Colon (tissue), 2 donors: ENCODE measurements at regions not wholly inside any gene's neighbourhood (a gene's known extent, or its start where the extent isn't known, plus 50 kb on each side); places are given as distances from the start of the nearest gene placed in this dataset.
"Not testable (repeated sequence)": the region's sequence is repeated elsewhere in the genome, so short reads cannot be mapped to it uniquely, and the experiment has no call there.

Source experiments
- FAIRE-seq: peaks from 2 replicates; lab custom pipeline; 2012; peaks lifted over from hg19 to GRCh38; lab: Jason Lieb, UNC
- donor health status: control.
- donor health status: control.

DNA sequence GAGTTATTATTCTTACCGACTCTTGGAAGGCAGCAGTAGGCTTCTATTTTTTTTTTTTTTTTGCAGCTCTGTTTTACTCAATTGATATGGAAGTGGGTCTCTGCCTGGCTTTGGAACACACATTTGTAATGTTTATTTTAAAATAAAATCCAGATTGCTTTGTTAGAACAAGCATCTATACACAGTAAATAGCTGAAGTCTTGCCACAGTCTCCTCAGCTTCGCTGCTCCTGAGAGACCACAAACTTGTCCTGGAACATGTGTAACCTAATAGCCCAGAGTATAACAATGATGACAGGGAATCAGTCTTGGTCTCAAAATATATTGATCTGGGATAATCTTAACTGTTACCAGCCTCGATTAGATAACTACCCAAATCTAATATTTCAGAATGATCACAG, 299.8 kb upstream of the NOX3 start:
- no peak for FAIRE-seq

- FAIRE-seq, result not testable (repeated sequence)
These were observed 293.1 kb upstream of the NOX3 start for GRCh38 chr6:155748778-155749177.

DNA sequence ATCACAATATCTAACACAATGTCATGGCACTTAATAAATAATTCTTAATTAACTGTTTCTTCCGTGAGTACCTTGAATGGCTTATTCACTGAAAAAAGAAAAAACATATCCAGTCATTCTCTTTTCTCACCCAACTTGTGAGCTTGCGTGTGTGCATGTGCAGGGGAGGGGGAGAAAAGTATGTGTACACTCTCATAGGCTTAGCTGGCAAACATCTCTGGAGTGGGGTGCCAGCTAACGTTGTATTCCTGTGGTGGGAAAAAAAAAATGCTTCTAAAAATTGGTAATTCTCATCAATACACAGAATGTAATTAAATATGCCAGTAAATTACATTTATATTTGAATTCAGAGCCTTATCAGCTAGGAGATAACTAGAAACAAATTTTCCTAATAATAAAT, 291.9 kb upstream of the NOX3 start:
- no peak for FAIRE-seq

- FAIRE-seq, result no peak
These were observed 285.3 kb upstream of the NOX3 start for GRCh38 chr6:155740781-155741399.

GRCh38 chr6:155738602-155739105, 283.0 kb upstream of the NOX3 start:
- no peak for FAIRE-seq

DNA sequence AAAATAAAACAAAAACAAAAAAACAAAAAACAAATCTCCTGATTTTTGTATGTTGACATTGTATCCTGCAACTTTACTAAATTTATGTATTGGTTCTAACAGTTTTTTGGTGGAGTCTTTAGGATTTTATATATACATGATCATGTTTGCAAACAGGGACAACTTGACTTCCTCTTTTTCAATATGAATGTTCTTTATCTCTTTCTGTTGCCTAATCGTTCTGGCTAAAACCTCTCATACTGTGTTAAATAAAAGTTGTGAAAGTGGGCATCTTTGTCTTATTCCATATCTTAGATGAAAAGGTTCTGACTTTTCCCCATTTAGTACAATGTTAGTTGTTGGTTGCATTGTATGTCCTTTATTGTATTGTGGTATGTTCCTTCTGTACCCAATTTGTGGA, 261.7 kb upstream of the NOX3 start:
- no peak for FAIRE-seq

- no peak for FAIRE-seq
These were observed 255.1 kb upstream of the NOX3 start for GRCh38 chr6:155710704-155711103.

GRCh38 chr6:155709262-155709661, 253.6 kb upstream of the NOX3 start:
- FAIRE-seq, result no peak

- FAIRE-seq, result no peak
These were observed 252.5 kb upstream of the NOX3 start for GRCh38 chr6:155708100-155708499.

GRCh38 chr6:155706806-155707205, 251.2 kb upstream of the NOX3 start:
- FAIRE-seq, result peak; percentile 45

DNA sequence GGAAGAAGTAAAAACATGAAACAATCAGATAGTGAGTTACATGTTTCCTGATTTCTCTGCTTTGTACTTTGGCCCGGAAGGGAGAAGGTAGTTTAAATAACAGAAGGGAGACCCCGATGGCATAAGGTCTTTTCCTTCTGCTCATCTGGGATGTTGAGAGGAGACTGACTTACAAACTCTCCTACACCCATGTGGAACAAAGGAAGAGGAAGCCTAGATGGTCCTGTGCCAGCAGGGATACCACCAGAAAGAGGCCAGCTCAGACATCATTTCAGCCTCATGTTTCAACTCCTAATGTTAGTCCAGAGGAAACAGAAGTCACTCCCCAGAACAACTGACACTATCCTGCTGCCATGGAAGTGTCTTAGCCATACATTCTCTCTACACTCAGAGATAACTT, 250.7 kb upstream of the NOX3 start:
- no peak for FAIRE-seq

DNA sequence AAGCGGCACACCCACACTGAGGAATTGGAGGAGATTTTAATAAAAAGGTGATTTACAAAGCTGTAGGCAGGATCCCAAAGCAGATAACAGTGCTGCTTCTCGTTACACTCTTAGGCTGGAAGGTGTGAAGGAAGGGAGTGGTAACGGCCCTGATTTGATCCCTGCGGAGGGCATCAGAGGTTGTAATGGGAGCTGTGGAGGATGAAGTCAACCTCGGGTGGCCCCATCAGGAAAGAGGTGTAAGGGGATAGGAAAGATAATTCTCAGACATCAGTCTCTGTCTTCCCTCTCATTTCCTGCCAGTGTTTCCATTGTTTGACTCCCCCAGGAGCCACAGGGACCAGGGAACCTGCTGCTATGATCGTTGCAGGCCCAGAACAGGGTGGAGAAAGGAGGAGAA, 245.7 kb upstream of the NOX3 start:
- FAIRE-seq, result no peak

DNA sequence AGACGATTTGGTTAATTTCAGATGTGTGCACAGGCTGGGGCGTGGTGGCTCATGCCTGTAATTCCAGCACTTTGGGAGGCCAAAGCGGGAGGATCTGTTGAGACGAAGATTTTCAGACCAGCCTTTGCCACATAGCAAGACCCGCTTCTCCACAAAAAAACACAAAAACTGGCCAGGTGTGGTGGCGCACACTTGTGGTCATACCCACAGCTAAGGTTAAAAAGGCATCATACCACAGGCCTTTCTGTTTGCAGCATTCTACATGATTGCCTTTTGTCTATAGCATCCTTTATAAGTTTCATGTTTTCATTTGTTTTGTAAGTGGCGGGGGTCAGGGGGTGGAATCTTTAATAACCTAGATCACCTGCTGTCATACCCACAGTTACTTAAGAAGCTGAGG, 239.9 kb upstream of the NOX3 start:
- no peak for FAIRE-seq

- no peak for FAIRE-seq
These were observed 238.8 kb upstream of the NOX3 start for GRCh38 chr6:155694419-155694790.

DNA sequence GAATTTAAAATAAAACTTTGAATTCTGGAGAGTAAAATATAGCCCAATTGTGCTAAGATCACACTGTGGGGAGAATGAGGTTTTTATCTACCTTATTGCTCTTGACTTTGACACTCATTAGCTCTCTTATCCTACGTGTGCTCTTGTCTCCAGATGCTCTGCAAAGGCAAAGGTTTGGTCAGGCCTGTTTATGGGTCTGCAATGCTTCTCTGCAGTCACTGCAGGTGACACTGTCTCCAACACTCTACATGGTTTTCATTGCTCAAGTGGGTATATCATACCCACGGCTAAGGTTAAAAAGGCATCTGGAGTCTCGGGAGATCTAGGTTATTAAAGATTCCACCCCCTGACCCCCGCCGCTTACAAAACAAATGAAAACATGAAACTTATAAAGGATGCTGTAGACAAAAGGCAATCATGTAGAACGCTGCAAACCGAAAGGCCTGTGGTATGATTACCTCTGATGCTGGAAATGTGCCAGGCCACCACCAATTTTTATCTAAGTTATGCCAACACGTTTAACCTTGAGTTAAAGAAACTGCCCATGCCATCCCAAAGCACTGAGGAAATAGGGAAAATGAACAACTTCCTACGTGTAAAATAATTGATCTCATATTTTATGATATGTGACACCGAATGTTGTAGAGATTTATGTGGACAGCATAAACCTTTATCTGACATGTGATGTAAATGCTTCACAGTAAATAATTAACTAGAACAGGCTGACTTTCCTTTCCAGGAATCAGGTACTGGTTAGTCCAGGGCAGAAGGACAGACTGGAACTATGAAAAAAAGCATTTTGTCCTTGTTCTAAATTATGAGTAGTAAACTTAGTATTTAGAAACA, 238.2 kb upstream of the NOX3 start:
- peak; percentile 60 for FAIRE-seq

DNA sequence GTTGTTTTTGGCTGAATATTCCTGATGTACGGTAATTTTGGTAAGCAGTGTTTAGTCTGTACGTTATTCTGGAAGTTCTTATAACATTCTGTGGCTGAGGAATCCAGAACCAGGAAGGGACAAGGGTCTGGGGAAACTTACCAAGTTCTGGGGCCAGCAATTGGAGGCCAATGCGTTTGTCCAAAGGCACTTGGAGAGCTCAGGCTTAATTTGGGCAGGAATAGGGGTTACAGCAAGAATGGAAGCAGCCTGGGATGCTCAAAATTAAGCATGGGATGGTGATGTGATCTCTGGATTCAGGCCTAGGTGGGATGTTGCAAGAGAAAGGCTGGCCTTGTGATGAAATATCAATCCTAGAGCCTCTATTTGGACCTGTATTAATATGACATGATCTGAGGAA, 235.2 kb upstream of the NOX3 start:
- FAIRE-seq, result no peak

DNA sequence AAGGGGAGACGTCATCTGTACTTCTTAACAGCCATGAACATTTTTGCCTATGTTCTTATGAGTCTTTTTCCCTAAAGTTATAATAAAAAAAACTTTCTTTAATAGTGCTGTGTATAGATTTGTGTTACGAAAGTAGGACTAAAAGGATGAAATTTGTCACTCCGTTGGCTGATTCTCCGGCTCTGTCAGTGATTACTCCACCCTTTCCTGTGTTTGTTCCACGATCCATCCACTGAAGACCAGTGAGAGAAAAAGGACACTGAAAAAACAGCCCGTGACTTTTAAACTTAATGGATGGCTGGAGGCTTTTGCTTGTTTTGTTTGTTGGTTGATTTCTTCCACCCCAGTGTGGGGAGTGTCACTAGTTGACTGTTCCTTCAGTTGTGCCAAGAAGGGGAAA, 232.0 kb upstream of the NOX3 start:
- FAIRE-seq, result no peak

DNA sequence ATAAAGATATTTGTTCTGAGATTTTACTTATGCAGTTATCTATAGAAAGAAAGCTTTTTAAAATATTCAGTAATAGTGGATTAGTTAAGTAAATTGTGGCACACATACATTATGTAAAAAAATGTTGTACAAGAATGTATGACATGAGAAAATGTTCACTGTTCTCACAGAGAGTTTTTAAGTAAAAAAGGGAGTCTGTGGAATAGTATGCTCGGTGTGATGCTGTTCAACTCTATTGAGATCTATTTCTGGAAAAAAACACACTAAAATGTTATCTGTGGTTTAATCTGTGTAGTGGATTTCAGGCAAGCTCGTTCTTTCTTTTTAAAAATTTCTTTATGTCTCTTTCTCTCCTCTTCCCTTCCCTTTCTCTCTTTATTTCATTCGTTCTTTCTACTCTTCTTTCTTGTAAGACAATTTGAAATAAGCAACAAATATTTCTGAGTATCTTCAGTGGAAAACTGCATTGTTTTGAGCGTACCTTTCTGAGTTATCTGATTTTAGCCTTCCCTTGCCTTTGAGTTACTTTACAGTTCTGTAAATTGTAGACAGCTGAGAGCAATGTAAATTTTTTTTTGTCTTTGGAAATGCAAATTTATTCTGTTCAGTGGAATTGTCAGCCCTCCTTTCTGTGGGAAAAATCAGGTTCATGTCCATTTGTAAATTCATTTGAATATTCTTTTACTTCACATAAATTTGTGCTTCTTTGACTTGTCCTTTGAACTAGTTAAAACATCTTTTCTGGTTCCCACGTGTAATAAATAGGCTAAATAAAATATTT, 229.0 kb upstream of the NOX3 start:
- FAIRE-seq, result no peak

- FAIRE-seq, result no peak
These were observed 222.7 kb upstream of the NOX3 start for GRCh38 chr6:155678361-155678760.

GRCh38 chr6:155676346-155676745, 220.7 kb upstream of the NOX3 start:
- no peak for FAIRE-seq

DNA sequence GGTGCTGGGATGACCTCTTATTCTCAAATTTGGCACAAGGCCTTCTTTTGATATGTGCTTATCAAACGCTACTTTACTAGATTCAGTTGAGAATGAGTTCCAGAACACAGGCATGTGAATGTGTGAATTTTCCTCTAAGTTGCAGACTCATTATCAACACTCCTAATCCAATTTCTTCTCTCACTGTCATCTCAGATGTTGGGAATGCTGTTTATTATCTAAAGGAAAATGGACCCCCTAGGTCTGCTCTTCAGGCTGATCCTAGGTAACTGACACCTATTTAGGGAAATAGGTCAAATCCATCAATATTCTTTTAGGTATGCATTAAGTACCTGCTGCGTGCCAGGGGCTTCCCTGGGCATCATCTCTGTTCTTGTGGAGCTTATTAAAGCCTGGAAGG, 215.0 kb upstream of the NOX3 start:
- no peak for FAIRE-seq

- no peak for FAIRE-seq
These were observed 204.8 kb upstream of the NOX3 start for GRCh38 chr6:155660251-155660977.
